ENCODE measurements at regions not wholly inside any gene's neighbourhood (a gene's known extent, or its start where the extent isn't known, plus 50 kb on each side); places are given as distances from the start of the nearest gene placed in this dataset.

- TF ChIP-seq CTCF (IDR thresholded peaks at IDR 0.05; ENCODE audit: poor library complexity) (no peak), EZH2 (IDR thresholded peaks at IDR 0.05; ENCODE audit: borderline replicate concordance) (no peak), EZH2phosphoT487 (IDR thresholded peaks at IDR 0.05; ENCODE audit: low read depth, severe bottlenecking, unreplicated experiment) (no peak)
Measured at GRCh38 chr4:3860061-3860912, 94.1 kb downstream of the ADRA2C start.

All from hepatocyte (in vitro differentiated cells).